ENCODE measurements at regions not wholly inside any gene's neighbourhood (a gene's known extent, or its start where the extent isn't known, plus 50 kb on each side); places are given as distances from the start of the nearest gene placed in this dataset.

DNA sequence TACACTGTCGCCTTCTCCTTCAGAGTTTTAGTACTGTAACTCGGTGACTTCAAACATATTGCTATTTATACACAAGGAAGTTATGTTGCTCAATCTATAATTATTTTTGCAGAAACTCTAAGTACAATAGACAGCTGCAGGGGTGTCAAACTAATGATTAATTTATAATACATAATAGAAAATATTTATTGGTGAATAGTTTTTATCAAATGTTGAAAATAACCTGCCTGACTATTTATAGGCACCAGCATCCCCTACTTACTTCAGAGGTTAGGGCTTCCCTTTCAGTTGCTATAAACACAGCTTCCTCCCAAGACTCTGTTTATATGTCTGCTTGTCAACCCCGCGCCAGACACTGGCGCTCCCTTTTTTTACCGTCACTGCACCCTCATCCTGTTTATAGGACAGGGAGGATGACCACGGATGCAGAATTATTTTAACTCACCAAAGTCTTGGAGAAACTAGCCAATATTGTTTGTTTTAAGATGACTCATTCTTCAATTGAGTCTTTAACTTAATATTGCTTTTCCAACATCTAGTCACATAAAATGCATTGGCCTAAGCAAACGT is 225.0 kb downstream of the ALDH8A1 start:
- Mint-ChIP-seq H3K9me3 (ENCODE audit: unreplicated experiment) (no peaks in the 10 kb centered on the region), H3K27ac (ENCODE audit: unreplicated experiment) (no peak overlapping the region), H3K4me3 (ENCODE audit: unreplicated experiment) (no peak overlapping the region), H3K4me1 (ENCODE audit: low read depth, unreplicated experiment) (no peaks in the 10 kb centered on the region), H3K36me3 (ENCODE audit: insufficient read depth, unreplicated experiment) (no peaks in the 10 kb centered on the region), H3K27me3 (ENCODE audit: insufficient read depth, unreplicated experiment) (no peaks in the 10 kb centered on the region)
- Histone ChIP-seq H3K27me3 (replicated peaks; ENCODE audit: control insufficient read depth, insufficient read depth, low read length) (no peaks in the 10 kb centered on the region), H3K36me3 (ENCODE audit: control insufficient read depth, insufficient read depth, low read length) (no peaks in the 10 kb centered on the region), H3K4me1 (no peaks in the 10 kb centered on the region), H3K4me3 (ENCODE audit: low read depth, low read length) (no peak overlapping the region), H3K9me3 (no peaks in the 10 kb centered on the region)
- intact Hi-C loops (cut with micrococcal nuclease; ENCODE audit: unreplicated experiment): no loop called here
- no peak for DNase-seq
- TF ChIP-seq, protein P1, sequence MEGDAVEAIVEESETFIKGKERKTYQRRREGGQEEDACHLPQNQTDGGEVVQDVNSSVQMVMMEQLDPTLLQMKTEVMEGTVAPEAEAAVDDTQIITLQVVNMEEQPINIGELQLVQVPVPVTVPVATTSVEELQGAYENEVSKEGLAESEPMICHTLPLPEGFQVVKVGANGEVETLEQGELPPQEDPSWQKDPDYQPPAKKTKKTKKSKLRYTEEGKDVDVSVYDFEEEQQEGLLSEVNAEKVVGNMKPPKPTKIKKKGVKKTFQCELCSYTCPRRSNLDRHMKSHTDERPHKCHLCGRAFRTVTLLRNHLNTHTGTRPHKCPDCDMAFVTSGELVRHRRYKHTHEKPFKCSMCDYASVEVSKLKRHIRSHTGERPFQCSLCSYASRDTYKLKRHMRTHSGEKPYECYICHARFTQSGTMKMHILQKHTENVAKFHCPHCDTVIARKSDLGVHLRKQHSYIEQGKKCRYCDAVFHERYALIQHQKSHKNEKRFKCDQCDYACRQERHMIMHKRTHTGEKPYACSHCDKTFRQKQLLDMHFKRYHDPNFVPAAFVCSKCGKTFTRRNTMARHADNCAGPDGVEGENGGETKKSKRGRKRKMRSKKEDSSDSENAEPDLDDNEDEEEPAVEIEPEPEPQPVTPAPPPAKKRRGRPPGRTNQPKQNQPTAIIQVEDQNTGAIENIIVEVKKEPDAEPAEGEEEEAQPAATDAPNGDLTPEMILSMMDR (IDR thresholded peaks at IDR 0.05; ENCODE audit: insufficient read depth in 1 of 2, low read depth in 1 of 2, low read length in 1 of 2, severe bottlenecking in 1 of 2, unreplicated experiment in 1 of 2): no peak
- CTCF ChIA-PET: no interaction called here
- POLR2A ChIA-PET: no interaction called here
- BruUV-seq (replicated peaks): no TSS peak

DNA sequence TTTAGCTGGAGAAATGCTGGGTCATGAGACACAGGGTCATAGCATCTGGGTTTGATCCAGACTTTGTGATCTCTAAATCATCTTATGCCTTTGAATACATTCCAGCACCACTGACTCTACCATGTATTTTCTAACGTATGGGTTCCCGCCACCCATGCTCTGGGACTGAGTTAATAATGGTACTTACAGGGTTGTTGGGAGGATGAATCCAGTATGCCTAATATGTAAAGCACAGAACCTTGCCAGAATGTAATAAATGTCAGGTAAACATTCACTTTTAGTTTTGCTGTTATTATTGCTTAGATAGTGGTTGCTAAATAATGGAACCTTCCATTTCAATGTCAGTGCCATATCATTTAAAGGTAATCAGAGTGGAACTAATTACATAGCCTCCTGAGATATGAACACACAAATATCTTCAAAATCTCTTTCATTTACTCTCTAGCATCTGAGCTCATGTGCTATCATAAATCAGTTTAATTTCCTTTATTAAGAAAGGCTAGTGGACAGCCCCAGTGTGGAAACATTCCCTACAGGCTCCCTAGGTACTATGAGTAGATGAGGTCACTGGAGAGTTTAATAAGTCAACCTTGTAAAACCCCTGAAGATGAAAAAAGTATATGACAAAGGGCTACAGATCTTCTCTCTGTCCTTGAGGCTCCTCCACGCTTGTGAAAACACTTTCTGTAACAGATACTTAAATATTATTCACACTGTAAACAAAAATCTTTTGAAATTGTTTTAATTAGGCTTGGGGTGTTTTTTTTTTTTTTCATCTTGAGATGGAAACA is 226.6 kb downstream of the ALDH8A1 start:
- Mint-ChIP-seq H3K4me3 (ENCODE audit: unreplicated experiment) (no peak overlapping the region), H3K27me3 (ENCODE audit: insufficient read depth, unreplicated experiment) (no peaks in the 10 kb centered on the region), H3K4me1 (ENCODE audit: low read depth, unreplicated experiment) (no peaks in the 10 kb centered on the region), H3K9me3 (ENCODE audit: unreplicated experiment) (no peaks in the 10 kb centered on the region), H3K36me3 (ENCODE audit: insufficient read depth, unreplicated experiment) (no peaks in the 10 kb centered on the region), H3K27ac (ENCODE audit: unreplicated experiment) (no peak overlapping the region)
- intact Hi-C loops (cut with micrococcal nuclease; ENCODE audit: unreplicated experiment): no loop called here
- CTCF ChIA-PET: no interaction called here
- H3K36me3 ChIP-seq (ENCODE audit: control insufficient read depth, insufficient read depth, low read length): no peaks in the 10 kb centered on the region
- H3K4me3 ChIP-seq (ENCODE audit: low read depth, low read length): no peak overlapping the region
- H3K27me3 ChIP-seq (replicated peaks; ENCODE audit: control insufficient read depth, insufficient read depth, low read length): no peaks in the 10 kb centered on the region
- POLR2A ChIA-PET: no interaction called here
- no peak for DNase-seq
- TF ChIP-seq, protein P1 (IDR thresholded peaks at IDR 0.05; ENCODE audit: insufficient read depth in 1 of 2, low read depth in 1 of 2, low read length in 1 of 2, severe bottlenecking in 1 of 2, unreplicated experiment in 1 of 2): no peak
- no TSS peak for BruUV-seq (replicated peaks)
- no peaks in the 10 kb centered on the region for H3K9me3 ChIP-seq
- no peaks in the 10 kb centered on the region for H3K4me1 ChIP-seq

DNA sequence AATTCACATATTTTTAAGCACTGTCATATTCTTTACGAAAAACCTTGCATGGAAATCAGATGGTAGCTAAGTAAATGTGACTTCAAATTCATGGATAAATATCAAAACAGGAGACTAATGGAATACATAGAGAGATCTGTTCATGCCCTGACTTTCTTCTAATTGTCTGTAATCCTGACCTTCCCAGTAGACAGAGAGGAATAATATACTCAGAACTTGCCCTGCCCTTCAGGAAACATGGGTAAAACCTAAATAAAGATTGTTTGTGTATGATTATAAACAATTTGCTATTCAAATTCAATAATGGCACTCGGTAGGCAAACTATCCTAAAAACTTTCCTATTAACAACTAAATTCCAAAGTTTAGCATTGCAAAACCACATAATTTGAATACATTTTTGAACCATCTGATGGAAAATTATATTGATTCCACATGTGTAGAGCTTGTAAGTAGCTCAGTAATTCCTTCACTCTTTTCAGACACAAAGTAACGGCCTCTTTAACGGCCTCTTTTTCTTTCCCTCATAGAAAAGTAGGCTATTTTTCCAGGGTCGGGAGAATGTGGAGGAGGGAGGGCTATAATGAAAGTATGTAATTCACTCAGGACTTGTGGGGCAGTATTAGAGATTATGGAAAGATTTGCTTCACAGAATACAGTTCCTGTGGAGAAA is 227.6 kb downstream of the ALDH8A1 start:
- Mint-ChIP-seq H3K9me3 (ENCODE audit: unreplicated experiment) (no peaks in the 10 kb centered on the region), H3K4me1 (ENCODE audit: low read depth, unreplicated experiment) (no peaks in the 10 kb centered on the region), H3K4me3 (ENCODE audit: unreplicated experiment) (no peak overlapping the region)

More for the DNA sequence above, 227.6 kb downstream of the ALDH8A1 start:
- POLR2A ChIA-PET: no interaction called here
- TF ChIP-seq, protein P1 (IDR thresholded peaks at IDR 0.05; ENCODE audit: insufficient read depth in 1 of 2, low read depth in 1 of 2, low read length in 1 of 2, severe bottlenecking in 1 of 2, unreplicated experiment in 1 of 2): no peak
- Mint-ChIP-seq H3K27me3 (ENCODE audit: insufficient read depth, unreplicated experiment) (no peaks in the 10 kb centered on the region), H3K27ac (ENCODE audit: unreplicated experiment) (no peak overlapping the region), H3K36me3 (ENCODE audit: insufficient read depth, unreplicated experiment) (no peaks in the 10 kb centered on the region)
- no TSS peak for BruUV-seq (replicated peaks)
- no peak overlapping the region for H3K4me3 ChIP-seq (ENCODE audit: low read depth, low read length)
- no peaks in the 10 kb centered on the region for H3K27me3 ChIP-seq (replicated peaks; ENCODE audit: control insufficient read depth, insufficient read depth, low read length)
- CTCF ChIA-PET: no interaction called here
- H3K4me1 ChIP-seq: no peaks in the 10 kb centered on the region
- H3K36me3 ChIP-seq (ENCODE audit: control insufficient read depth, insufficient read depth, low read length): no peaks in the 10 kb centered on the region
- intact Hi-C loops (cut with micrococcal nuclease; ENCODE audit: unreplicated experiment): no loop called here
- H3K9me3 ChIP-seq: no peaks in the 10 kb centered on the region
- no peak for DNase-seq

All from Caco-2 (cell line).